ENCODE measurements at regions not wholly inside any gene's neighbourhood (a gene's known extent, or its start where the extent isn't known, plus 50 kb on each side); places are given as distances from the start of the nearest gene placed in this dataset.

DNA sequence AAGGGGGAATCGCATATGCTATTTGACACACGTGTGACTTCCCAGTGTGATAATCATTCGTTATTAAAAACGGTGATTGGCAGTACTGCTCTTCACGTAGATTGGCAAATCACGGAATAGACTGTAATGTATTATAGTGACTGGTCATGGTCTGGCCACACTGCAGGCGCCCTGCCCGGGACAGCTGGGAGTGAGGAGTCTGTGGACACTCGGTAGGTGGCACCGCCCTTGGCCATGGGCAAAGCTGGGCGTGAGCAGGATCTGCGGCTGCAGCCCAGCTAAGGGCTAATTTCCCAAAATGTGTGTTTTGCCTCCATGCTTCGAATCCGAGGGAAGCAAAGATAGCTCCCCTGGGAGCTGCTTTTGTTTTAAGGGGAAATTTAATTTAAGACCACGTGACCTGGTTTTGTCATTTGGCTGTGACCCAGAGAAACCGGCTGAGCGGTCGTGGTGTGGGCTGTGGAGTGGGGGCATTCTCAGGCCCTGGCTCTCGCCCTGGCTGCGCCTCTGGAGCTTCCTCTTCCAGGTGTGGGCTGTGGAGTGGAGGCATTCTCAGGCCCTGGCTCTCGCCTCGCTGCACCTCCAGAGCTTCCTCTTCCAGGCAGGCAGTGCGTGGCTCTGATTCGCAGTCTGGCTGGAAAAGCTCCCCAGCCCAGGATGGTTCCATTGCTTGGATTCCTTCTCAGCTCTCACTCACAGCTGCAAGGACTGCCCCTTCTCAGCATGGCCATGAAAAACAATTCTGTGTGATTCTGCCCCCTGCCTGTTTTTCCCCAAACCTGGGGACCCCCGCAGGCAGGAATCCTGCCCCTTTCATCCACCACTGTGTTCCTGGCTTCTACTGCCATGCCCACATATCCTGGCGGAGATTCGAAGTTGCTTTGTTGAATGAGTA, 131.1 kb downstream of the OLFM1 start:
- H3K36me3 ChIP-seq (ENCODE audit: control insufficient read depth, insufficient read depth, low read length): no peaks in the 10 kb centered on the region
- H3K27me3 ChIP-seq (ENCODE audit: control insufficient read depth, insufficient read depth, low read length): no peaks in the 10 kb centered on the region
- no peak for DNase-seq (ENCODE audit: low read depth, low spot score)
- no CpG with 5 or more reads among the region's 27 CpGs for WGBS (ENCODE audit: insufficient coverage, insufficient read length)
- peak overlapping the region; percentile 21 for H3K27ac ChIP-seq (ENCODE audit: low read length)
- H3K9me3 ChIP-seq (ENCODE audit: control insufficient read depth, insufficient read depth, low read length): no peaks in the 10 kb centered on the region
- no peak overlapping the region for H3K4me3 ChIP-seq (ENCODE audit: low read length)
- H3K4me1 ChIP-seq (ENCODE audit: control insufficient read depth, insufficient read depth, low read length): peaks cover 11% of the 10 kb centered on the region

DNA sequence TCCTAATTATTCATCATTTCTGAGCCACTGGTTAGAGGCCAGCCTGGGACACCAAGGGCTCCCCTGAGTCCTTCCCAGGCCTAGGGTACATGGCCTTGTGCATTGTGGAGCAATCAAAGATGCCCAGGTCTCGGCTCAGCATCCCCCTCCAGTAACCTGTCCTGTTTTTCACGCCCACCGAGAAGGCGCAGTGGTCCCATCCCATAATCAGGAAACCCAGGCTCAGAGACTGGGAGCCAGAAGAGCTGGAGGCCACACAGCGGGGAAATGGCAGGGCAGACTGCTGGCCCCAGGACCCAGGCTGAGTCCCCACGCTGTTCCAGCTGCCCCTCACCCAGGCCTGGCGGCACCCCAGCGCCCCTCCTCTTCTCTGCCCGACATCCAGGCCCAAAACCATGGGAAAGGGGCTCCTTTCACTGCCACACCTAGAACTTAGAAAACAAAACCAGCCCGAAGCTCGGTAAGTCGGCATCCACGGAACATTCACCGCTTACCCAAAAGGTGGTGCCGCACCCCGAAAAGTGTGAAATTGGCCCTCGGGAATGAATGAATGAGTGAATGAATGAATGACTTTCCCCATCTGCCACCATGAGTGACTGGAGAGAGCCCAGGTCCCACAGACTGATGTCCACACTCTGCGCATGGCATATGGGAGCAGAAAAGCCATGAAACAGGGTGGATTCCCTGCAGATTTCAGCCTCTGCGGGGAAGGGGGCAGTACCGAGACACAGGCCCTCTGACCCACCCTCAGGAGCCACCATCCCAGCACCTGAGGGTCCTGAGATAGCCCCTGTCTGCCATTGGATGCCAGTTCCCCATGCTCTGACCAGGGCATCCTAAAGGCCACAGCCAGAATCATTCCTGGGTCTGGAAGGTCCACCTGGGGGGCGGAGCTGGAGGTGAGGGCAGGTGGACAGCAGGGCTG, 132.5 kb downstream of the OLFM1 start:
- no peaks in the 10 kb centered on the region for H3K27me3 ChIP-seq (ENCODE audit: control insufficient read depth, insufficient read depth, low read length)
- no peak overlapping the region for H3K4me3 ChIP-seq (ENCODE audit: low read length)
- peaks cover 11% of the 10 kb centered on the region for H3K4me1 ChIP-seq (ENCODE audit: control insufficient read depth, insufficient read depth, low read length)
- DNase-seq (ENCODE audit: low read depth, low spot score): no peak
- H3K27ac ChIP-seq (ENCODE audit: low read length): no peak overlapping the region
- no peaks in the 10 kb centered on the region for H3K9me3 ChIP-seq (ENCODE audit: control insufficient read depth, insufficient read depth, low read length)
- WGBS (ENCODE audit: insufficient coverage, insufficient read length): no CpG with 5 or more reads among the region's 21 CpGs
- no peaks in the 10 kb centered on the region for H3K36me3 ChIP-seq (ENCODE audit: control insufficient read depth, insufficient read depth, low read length)

DNA sequence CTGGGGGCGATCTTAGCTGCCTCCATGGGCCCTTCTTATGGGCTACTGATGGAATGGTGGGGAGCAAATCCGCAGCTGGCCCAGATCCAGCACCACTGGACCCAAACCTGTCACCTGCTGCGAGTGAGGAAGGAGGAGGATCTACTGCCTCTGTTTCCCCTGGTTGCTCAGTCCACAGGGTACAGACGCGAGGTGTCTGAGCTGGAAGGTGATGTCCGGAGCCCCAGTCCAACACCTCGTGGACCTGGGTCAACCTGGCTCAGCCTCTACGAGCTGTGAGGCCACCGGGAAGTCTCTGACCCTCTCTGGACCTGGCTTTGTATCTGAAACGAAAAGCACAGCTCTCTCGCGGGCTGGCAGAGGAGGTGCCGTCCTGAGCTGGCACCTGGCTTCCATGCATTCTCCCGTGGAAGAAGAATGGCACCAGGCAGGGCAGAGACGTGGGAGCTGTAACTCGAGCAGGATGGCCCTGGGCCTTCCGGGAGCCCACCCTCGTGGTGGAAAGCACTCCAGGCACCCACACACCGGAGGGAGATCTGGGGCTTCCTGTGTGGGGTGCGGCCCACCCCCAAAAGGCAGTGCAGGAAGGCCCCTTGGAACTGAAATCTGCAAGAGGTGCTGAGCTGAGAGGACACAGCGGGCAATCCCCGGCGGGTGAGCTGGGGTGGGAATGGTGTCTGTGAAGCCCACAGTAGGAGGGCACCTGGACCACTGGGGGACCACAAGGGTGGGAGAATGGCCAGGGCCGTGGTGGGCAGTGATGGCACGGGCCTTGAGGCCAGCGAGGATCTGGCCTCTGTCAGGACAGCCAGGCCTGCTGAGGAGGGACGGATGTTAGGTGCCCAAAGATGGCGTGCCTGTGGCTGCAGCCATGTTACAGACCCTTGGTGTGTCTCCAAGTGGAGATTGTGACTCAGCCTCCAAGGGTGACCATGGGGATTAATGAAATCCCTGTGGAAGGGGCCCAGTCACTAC, 133.4 kb downstream of the OLFM1 start:
- H3K4me1 ChIP-seq (ENCODE audit: control insufficient read depth, insufficient read depth, low read length): peaks cover 11% of the 10 kb centered on the region
- no peaks in the 10 kb centered on the region for H3K9me3 ChIP-seq (ENCODE audit: control insufficient read depth, insufficient read depth, low read length)
- no peak for DNase-seq (ENCODE audit: low read depth, low spot score)
- WGBS (ENCODE audit: insufficient coverage, insufficient read length): no CpG with 5 or more reads among the region's 28 CpGs
- no peak overlapping the region for H3K4me3 ChIP-seq (ENCODE audit: low read length)
- H3K27ac ChIP-seq (ENCODE audit: low read length): no peak overlapping the region
- H3K36me3 ChIP-seq (ENCODE audit: control insufficient read depth, insufficient read depth, low read length): no peaks in the 10 kb centered on the region
- H3K27me3 ChIP-seq (ENCODE audit: control insufficient read depth, insufficient read depth, low read length): no peaks in the 10 kb centered on the region

DNA sequence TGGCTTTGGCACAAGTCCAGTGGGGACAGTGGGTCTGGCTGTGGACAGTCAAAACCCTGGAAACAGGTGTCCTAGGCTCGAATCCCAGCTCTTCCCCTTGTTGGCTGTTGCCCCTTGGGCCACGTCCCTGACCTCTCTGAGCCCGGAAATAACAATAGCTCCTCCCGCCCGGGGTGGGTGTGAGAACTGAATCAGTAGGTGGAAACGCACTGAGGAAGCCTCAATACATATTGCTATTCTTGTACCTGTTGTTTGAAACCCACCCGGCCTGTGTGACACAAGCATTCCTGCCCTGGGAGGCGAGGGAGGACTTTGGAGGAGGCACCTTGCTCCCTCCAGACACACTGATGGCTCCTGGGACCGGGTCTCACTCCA, 134.1 kb downstream of the OLFM1 start:
- no CpG with 5 or more reads among the region's 9 CpGs for WGBS (ENCODE audit: insufficient coverage, insufficient read length)
- H3K27me3 ChIP-seq (ENCODE audit: control insufficient read depth, insufficient read depth, low read length): no peaks in the 10 kb centered on the region
- DNase-seq (ENCODE audit: low read depth, low spot score): no peak
- no peaks in the 10 kb centered on the region for H3K36me3 ChIP-seq (ENCODE audit: control insufficient read depth, insufficient read depth, low read length)
- peaks cover 11% of the 10 kb centered on the region for H3K4me1 ChIP-seq (ENCODE audit: control insufficient read depth, insufficient read depth, low read length)
- no peak overlapping the region for H3K27ac ChIP-seq (ENCODE audit: low read length)
- no peaks in the 10 kb centered on the region for H3K9me3 ChIP-seq (ENCODE audit: control insufficient read depth, insufficient read depth, low read length)
- H3K4me3 ChIP-seq (ENCODE audit: low read length): no peak overlapping the region

DNA sequence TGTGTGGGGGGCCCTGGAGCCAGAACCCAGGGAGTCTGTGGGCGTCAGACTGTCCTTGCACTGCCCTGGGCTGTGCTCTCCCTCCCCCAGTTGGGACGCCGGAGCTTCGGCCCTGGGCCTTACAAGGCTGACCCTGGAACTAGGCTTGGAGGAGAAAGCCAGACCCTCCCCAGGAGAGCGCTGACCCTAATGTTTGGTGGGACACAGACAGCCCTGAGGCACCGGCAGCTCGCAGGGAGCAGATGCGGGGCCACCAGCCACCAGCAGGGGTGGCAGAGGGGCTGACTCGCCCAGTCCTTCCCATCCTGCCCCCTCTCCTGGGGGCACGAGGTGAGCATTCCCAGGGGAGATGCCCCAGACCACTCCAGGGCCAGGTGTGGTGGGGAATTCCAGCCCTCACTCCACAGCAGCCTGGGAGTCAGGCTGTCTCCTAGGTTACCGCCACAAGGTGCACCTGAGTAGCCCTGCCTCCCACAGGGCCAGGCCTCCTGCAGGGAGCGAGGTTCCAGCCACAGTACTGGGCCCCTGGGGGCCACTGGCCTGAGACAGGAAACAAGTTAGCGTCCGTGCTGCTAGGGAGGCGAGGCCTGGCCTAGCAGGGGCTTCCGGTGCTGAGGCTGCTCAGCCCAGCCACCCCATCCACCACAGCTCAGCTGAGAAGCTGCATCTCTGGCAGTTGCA, 134.6 kb downstream of the OLFM1 start:
- Histone ChIP-seq H3K9me3 (ENCODE audit: control insufficient read depth, insufficient read depth, low read length) (no peaks in the 10 kb centered on the region), H3K4me1 (ENCODE audit: control insufficient read depth, insufficient read depth, low read length) (peaks cover 10% of the 10 kb centered on the region), H3K27me3 (ENCODE audit: control insufficient read depth, insufficient read depth, low read length) (no peaks in the 10 kb centered on the region), H3K4me3 (ENCODE audit: low read length) (no peak overlapping the region), H3K36me3 (ENCODE audit: control insufficient read depth, insufficient read depth, low read length) (no peaks in the 10 kb centered on the region), H3K27ac (ENCODE audit: low read length) (no peak overlapping the region)
- no peak for DNase-seq (ENCODE audit: low read depth, low spot score)
- WGBS (ENCODE audit: insufficient coverage, insufficient read length): no CpG with 5 or more reads among the region's 16 CpGs

DNA sequence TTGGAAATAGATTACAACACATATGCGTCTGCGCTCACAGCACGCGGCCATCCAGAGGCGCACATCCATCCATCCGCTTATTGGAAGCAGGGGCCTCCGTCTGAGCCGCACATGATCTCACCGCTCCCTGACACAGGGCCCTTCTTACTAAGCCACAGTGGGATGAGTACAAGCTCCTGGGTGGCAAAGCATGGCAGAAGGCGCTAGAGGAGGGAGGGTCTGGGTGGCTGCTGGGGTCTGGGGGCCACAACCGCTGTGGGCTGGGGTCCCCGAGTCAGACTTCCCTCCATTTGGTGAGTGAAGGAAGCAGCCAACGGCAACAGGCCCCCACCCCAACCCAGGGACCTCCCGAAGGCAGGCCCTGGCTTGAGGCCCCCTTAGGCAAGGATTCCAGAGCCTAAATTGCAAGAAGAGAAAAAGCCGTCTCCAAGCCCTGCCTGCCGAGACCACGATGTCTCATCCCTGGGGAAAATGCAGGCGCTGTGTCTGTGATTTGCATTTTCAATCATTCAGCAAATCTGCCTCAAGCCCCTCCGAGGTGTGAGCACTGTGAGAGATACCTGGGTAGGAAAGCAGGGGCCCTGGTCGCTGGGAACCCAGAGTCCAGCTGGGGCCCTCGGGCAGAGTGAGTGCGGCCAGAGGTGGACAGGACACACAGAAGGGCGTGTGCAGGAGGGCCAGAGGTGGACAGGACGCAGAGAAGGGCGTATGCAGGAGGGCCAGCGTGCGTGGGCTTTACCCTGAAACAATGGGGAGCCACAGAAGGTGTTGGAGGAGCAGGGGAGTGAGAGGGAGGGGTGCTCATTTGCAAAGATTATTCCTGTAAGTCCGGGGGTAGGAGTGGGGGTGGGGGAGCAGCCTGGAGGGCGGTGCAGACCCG, 135.7 kb downstream of the OLFM1 start:
- Histone ChIP-seq H3K36me3 (ENCODE audit: control insufficient read depth, insufficient read depth, low read length) (no peaks in the 10 kb centered on the region), H3K9me3 (ENCODE audit: control insufficient read depth, insufficient read depth, low read length) (no peaks in the 10 kb centered on the region), H3K4me1 (ENCODE audit: control insufficient read depth, insufficient read depth, low read length) (peaks cover 3% of the 10 kb centered on the region; the same call in 1 of the 2 replicates), H3K27me3 (ENCODE audit: control insufficient read depth, insufficient read depth, low read length) (no peaks in the 10 kb centered on the region), H3K27ac (ENCODE audit: low read length) (no peak overlapping the region), H3K4me3 (ENCODE audit: low read length) (no peak overlapping the region)
- DNase-seq (ENCODE audit: low read depth, low spot score): no peak
- no CpG with 5 or more reads among the region's 30 CpGs for WGBS (ENCODE audit: insufficient coverage, insufficient read length)

DNA sequence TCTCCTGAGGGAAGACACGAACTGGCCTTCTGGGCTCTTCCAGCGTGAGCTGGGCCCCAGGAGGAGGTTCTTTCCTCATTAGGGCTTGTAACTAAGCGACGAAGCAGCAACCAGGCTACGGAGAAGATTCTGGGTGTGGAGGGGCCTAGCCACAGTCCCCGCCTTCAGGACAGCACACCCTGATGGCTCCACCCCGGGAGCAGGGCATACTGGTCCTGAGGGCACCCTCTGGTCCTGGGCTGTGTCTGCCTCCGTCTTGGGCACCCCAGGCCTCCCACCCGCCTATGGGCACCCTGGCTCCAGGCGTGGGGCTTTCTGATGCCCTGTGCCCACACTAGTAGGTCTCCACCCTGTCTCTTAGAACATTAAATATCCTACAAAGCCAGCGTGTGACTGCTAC, 136.4 kb downstream of the OLFM1 start:
- no peak overlapping the region for H3K27ac ChIP-seq (ENCODE audit: low read length)
- no peak overlapping the region for H3K4me3 ChIP-seq (ENCODE audit: low read length)
- no peaks in the 10 kb centered on the region for H3K36me3 ChIP-seq (ENCODE audit: control insufficient read depth, insufficient read depth, low read length)
- no peaks in the 10 kb centered on the region for H3K9me3 ChIP-seq (ENCODE audit: control insufficient read depth, insufficient read depth, low read length)
- no peaks in the 10 kb centered on the region for H3K27me3 ChIP-seq (ENCODE audit: control insufficient read depth, insufficient read depth, low read length)
- no CpG with 5 or more reads among the region's 11 CpGs for WGBS (ENCODE audit: insufficient coverage, insufficient read length)
- DNase-seq (ENCODE audit: low read depth, low spot score): no peak
- H3K4me1 ChIP-seq (ENCODE audit: control insufficient read depth, insufficient read depth, low read length): peaks cover 1% of the 10 kb centered on the region; the same call in 1 of the 2 replicates

DNA sequence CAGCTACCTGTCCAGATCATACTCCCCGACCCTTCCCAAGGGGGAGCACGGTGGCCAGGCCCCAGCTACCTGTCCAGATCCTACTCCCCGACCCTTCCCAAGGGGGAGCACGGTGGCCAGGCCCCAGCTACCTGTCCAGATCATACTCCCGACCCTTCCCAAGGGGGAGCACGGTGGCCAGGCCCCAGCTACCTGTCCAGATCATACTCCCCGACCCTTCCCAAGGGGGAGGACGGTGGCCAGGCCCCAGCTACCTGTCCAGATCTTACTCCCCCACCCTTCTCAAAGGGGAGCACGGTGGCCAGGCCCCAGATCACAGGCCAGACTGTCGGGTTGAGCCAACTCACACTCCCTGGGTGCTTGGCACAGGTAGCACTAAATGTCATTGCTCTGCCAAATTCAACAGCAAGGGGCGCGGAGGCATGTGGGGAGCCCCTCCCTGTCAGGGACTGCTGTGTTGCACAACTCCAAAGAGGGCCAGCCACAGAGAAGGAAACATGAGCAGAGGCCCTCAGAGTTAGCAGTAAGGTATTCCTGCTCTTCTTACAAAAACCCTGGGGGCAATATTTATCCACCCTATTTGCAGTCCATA, 136.9 kb downstream of the OLFM1 start:
- DNase-seq (ENCODE audit: low read depth, low spot score): no peak
- Histone ChIP-seq H3K27ac (ENCODE audit: low read length) (no peak overlapping the region), H3K4me3 (ENCODE audit: low read length) (no peak overlapping the region), H3K27me3 (ENCODE audit: control insufficient read depth, insufficient read depth, low read length) (no peaks in the 10 kb centered on the region), H3K4me1 (ENCODE audit: control insufficient read depth, insufficient read depth, low read length) (peaks cover 1% of the 10 kb centered on the region; the same call in 1 of the 2 replicates), H3K9me3 (ENCODE audit: control insufficient read depth, insufficient read depth, low read length) (no peaks in the 10 kb centered on the region), H3K36me3 (ENCODE audit: control insufficient read depth, insufficient read depth, low read length) (no peaks in the 10 kb centered on the region)
- no CpG with 5 or more reads among the region's 12 CpGs for WGBS (ENCODE audit: insufficient coverage, insufficient read length)

Measured in iPS DF 6.9 (cell line).